ENCODE measurements at regions not wholly inside any gene's neighbourhood (a gene's known extent, or its start where the extent isn't known, plus 50 kb on each side); places are given as distances from the start of the nearest gene placed in this dataset.

DNA sequence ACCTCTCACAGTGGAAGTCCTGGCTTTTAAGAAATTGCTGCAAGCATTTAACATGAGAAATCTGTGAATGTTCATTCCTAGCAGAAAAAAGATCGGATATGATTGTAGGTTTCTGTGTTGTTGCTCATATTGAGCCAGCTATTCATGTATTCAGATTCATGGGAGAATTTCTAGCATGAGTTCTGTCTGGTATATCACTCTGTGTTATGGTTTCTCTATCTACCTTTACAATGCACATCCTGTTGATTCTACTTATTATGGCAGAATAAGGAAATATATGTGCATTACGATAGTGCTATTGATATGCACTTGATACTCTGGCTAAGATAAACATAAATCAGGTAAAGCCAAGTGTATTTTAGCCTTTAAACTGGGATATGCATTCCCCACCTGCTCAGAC is 138.2 kb downstream of the KCNRG start:
- Histone ChIP-seq H3K4me1 (ENCODE audit: control insufficient read depth, insufficient read depth, low read length) (no peaks in the 10 kb centered on the region), H3K9ac (ENCODE audit: low read length) (no peak overlapping the region), H3K27me3 (ENCODE audit: control insufficient read depth, insufficient read depth, low read length) (no peaks in the 10 kb centered on the region), H3K9me3 (ENCODE audit: control insufficient read depth, low read length) (no peaks in the 10 kb centered on the region), H3K4me3 (ENCODE audit: low read length) (no peak overlapping the region), H3K36me3 (ENCODE audit: control insufficient read depth, insufficient read depth, low read length) (no peaks in the 10 kb centered on the region)

DNA sequence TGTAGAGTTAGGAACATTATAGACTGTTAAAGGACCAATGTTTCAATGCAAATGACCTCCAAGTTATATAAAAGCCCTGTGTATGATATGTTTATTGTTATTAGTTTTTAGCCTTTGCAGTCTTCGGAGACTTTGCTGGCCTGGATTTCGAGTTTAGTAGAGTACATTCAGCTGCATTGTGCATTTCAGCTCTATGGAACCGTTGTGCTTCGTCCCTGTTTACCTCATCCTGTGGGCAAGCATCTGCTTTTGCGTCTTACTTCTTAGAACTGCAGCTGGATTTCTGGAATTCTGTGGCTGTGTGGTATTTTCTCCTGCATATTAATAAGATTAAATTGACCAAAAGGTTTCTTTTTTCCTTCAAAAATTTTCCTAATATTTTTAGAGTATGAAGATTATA is 138.6 kb downstream of the KCNRG start:
- Histone ChIP-seq H3K9ac (ENCODE audit: low read length) (no peak overlapping the region), H3K36me3 (ENCODE audit: control insufficient read depth, insufficient read depth, low read length) (no peaks in the 10 kb centered on the region), H3K4me1 (ENCODE audit: control insufficient read depth, insufficient read depth, low read length) (no peaks in the 10 kb centered on the region), H3K9me3 (ENCODE audit: control insufficient read depth, low read length) (no peaks in the 10 kb centered on the region), H3K27me3 (ENCODE audit: control insufficient read depth, insufficient read depth, low read length) (no peaks in the 10 kb centered on the region), H3K4me3 (ENCODE audit: low read length) (no peak overlapping the region)

DNA sequence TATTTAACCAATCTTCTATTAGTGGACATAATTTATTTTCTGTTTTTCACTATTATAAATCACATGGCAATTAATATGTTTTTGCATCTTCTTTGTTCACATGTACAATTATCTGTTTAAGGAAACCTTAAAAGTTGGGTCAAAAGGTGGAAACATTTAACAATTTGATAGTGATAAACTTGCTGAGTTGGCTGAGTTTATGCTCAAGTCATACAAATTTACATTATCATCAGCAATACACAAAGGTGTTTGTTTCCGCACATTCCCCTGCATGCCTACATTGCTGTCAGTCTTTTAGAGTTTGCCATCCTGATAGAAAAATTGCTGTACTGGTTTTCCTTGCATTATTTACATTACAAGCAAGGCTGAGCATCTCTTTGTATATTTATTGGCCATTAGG is 139.5 kb downstream of the KCNRG start:
- Histone ChIP-seq H3K9ac (ENCODE audit: low read length) (no peak overlapping the region), H3K9me3 (ENCODE audit: control insufficient read depth, low read length) (no peaks in the 10 kb centered on the region), H3K4me1 (ENCODE audit: control insufficient read depth, insufficient read depth, low read length) (no peaks in the 10 kb centered on the region), H3K27me3 (ENCODE audit: control insufficient read depth, insufficient read depth, low read length) (no peaks in the 10 kb centered on the region), H3K36me3 (ENCODE audit: control insufficient read depth, insufficient read depth, low read length) (no peaks in the 10 kb centered on the region), H3K4me3 (ENCODE audit: low read length) (no peak overlapping the region)

DNA sequence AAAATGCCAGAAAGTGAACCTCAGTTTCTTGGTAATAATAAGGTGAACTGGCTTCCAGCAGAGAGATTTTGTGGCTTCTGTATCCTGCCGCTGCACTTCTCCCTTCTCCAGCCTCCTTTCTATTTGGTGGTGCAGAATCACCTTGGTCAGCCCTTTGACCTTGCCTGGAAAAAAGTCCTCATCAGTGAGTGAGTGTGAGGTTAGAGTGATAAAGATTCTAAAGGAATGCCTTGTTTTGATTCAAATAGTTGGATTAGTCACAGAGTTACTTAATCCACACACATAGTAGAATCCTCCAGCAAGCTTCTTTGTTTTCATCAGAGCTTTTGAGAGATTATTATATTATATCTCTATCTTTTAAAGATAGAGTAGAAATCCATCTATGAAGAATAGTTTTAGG is 140.9 kb downstream of the KCNRG start:
- no peaks in the 10 kb centered on the region for H3K27me3 ChIP-seq (ENCODE audit: control insufficient read depth, insufficient read depth, low read length)
- H3K4me3 ChIP-seq (ENCODE audit: low read length): no peak overlapping the region
- H3K9ac ChIP-seq (ENCODE audit: low read length): no peak overlapping the region
- no peaks in the 10 kb centered on the region for H3K4me1 ChIP-seq (ENCODE audit: control insufficient read depth, insufficient read depth, low read length)
- no peaks in the 10 kb centered on the region for H3K36me3 ChIP-seq (ENCODE audit: control insufficient read depth, insufficient read depth, low read length)
- H3K9me3 ChIP-seq (ENCODE audit: control insufficient read depth, low read length): no peaks in the 10 kb centered on the region

DNA sequence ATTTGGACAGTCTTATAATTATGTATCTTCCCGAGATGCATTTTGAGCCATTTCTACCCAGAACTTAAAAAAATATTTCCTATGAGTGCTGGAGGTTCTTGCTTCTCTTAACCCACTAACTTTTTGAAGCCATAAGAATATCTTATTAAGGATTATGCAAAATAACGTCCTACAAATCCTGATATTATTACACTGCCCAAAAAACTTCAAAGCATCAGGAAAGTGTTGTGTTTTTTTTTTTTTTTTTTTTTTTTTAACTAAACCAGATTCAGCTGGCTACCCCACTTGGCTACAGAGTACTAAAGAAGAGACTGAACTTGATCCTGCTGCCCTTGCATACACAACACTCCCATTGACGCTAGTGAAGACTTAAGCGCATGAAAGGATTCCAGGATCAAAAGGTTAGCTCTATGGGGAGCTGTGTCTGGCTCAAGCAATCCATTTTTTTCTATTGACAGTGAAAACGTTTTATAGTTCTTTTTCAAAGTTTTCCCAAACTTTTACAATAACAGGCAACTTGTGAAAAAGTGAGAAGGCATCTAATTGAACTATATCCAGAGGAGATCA is 141.4 kb downstream of the KCNRG start:
- H3K4me1 ChIP-seq (ENCODE audit: control insufficient read depth, insufficient read depth, low read length): no peaks in the 10 kb centered on the region

DNA sequence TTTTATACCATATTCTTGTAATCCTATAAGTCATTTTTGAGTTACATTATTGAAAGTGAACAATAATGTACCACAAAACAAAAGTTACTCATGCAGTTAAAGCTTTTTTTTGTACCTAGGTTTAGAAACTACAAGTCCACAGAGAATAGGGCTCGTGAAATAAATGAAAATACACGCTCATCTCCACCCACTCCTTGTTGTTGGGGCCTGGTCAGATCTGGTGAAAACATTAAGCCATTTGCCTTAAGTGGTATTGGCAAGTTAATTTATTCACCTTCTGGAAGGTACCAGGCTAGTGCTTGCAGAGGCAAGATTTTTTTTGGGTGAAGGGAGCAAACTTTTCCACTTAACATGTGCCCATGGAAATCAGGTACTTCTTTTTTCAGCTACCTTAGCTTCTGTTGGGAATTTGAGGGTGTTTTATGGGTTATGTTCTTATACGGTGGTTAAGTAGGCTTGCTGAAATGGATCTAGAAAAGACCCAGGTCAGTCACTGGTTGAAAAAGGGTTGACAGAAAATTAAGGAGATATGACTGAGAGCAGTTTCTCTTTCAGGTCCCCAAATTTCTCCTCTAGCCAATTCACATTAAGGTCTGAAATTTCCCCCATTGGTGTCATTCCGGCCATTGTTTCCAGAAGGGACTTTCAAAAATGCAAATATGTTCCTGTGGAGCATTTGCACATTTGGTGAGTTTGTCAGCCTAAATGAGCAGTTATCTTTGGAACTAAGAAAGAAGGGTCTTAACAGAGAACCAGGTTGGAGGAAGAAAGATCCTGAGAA is 143.3 kb downstream of the KCNRG start:
- Histone ChIP-seq H3K9ac (ENCODE audit: low read length) (no peak overlapping the region), H3K4me3 (ENCODE audit: low read length) (no peak overlapping the region), H3K27me3 (ENCODE audit: control insufficient read depth, insufficient read depth, low read length) (no peaks in the 10 kb centered on the region), H3K36me3 (ENCODE audit: control insufficient read depth, insufficient read depth, low read length) (no peaks in the 10 kb centered on the region), H3K9me3 (ENCODE audit: control insufficient read depth, low read length) (no peaks in the 10 kb centered on the region), H3K4me1 (ENCODE audit: control insufficient read depth, insufficient read depth, low read length) (no peaks in the 10 kb centered on the region)

More for the DNA sequence above, 141.4 kb downstream of the KCNRG start:
- Histone ChIP-seq H3K4me3 (ENCODE audit: low read length) (no peak overlapping the region), H3K36me3 (ENCODE audit: control insufficient read depth, insufficient read depth, low read length) (no peaks in the 10 kb centered on the region), H3K27me3 (ENCODE audit: control insufficient read depth, insufficient read depth, low read length) (no peaks in the 10 kb centered on the region), H3K9ac (ENCODE audit: low read length) (no peak overlapping the region), H3K9me3 (ENCODE audit: control insufficient read depth, low read length) (no peaks in the 10 kb centered on the region)

DNA sequence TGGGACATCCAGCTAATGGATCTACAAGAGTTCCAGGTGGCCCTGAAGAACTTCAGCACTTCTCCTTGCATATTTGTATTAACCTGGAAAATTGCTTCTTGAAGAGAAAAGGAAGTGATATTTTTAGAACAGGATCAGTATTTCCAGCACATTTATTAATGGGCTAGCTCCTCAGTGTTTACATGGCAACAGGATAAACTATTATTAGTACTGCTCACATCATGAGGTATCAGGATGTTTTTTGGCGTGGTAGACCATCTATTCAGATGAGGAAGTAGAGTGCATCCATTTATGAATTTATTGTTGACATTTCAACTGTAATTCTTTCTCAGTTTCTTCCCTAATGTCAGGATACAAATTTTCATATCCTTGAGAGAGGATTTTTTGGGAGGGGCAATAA is 144.4 kb downstream of the KCNRG start:
- Histone ChIP-seq H3K4me3 (ENCODE audit: low read length) (no peak overlapping the region), H3K27me3 (ENCODE audit: control insufficient read depth, insufficient read depth, low read length) (no peaks in the 10 kb centered on the region), H3K9ac (ENCODE audit: low read length) (no peak overlapping the region), H3K36me3 (ENCODE audit: control insufficient read depth, insufficient read depth, low read length) (no peaks in the 10 kb centered on the region), H3K9me3 (ENCODE audit: control insufficient read depth, low read length) (no peaks in the 10 kb centered on the region), H3K4me1 (ENCODE audit: control insufficient read depth, insufficient read depth, low read length) (no peaks in the 10 kb centered on the region)

DNA sequence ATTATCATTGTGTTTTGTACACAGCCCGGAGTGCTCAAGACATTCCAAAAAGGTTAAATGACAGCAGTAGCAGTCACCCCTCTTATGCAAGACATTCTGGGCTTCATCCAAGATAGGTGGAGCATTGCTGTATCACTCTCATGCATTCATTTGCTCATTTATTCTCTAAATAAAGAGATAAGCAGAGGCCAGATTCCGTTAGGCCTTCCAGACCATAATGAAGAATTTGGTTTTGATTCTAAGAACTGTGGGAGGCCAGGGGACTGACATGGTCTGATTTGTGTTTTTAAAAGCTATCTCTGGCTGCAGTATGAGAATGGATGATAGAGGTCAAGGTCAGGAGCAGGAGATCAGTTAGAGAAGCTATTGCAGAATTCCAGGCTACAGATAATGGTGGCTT is 145.8 kb downstream of the KCNRG start:
- no peaks in the 10 kb centered on the region for H3K36me3 ChIP-seq (ENCODE audit: control insufficient read depth, insufficient read depth, low read length)
- H3K9me3 ChIP-seq (ENCODE audit: control insufficient read depth, low read length): no peaks in the 10 kb centered on the region
- H3K9ac ChIP-seq (ENCODE audit: low read length): no peak overlapping the region
- no peak overlapping the region for H3K4me3 ChIP-seq (ENCODE audit: low read length)
- no peaks in the 10 kb centered on the region for H3K4me1 ChIP-seq (ENCODE audit: control insufficient read depth, insufficient read depth, low read length)
- no peaks in the 10 kb centered on the region for H3K27me3 ChIP-seq (ENCODE audit: control insufficient read depth, insufficient read depth, low read length)

DNA sequence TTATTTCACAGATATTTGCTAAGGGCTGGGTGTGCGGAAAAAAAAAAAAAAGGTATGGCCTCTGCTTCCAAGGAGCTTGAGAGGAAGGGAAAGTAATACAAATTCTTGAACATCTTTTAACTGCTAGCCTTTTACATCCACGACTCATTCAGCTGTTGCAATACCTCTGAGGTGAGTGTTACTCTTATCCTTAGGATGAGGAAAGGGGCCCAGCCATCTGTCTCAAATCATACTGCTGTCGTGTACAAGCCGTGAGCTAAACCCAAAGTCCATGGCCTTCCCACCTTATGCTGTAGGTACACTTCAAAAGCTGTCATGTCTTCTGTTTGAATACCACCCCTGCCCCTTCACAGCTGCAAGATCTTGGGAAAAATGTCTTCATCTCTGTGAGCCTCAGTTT is 146.8 kb downstream of the KCNRG start:
- Histone ChIP-seq H3K36me3 (ENCODE audit: control insufficient read depth, insufficient read depth, low read length) (no peaks in the 10 kb centered on the region), H3K4me3 (ENCODE audit: low read length) (no peak overlapping the region), H3K4me1 (ENCODE audit: control insufficient read depth, insufficient read depth, low read length) (no peaks in the 10 kb centered on the region)

DNA sequence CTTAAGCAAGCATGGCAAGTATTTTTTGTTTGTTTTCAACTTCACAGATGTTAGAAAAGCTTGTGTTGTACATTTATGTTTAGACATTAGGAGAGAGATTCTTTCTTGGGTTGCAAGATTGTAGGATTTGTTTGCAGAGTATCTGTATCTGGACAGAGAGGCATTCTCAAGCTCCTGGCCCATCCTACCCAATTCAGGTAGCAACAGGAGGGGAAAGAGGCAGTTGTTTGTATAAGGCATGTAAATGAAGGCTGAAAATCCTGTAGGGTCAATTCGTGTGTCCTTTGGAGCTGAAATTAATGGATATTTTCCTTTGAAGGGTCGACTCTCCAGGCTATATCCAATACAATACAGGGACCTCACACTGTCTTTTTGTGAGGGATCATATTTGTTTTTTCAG is 147.3 kb downstream of the KCNRG start:
- Histone ChIP-seq H3K27me3 (ENCODE audit: control insufficient read depth, insufficient read depth, low read length) (no peaks in the 10 kb centered on the region), H3K9ac (ENCODE audit: low read length) (no peak overlapping the region), H3K4me3 (ENCODE audit: low read length) (no peak overlapping the region), H3K36me3 (ENCODE audit: control insufficient read depth, insufficient read depth, low read length) (no peaks in the 10 kb centered on the region), H3K4me1 (ENCODE audit: control insufficient read depth, insufficient read depth, low read length) (no peaks in the 10 kb centered on the region), H3K9me3 (ENCODE audit: control insufficient read depth, low read length) (no peaks in the 10 kb centered on the region)

More for the DNA sequence above, 146.8 kb downstream of the KCNRG start:
- Histone ChIP-seq H3K9me3 (ENCODE audit: control insufficient read depth, low read length) (no peaks in the 10 kb centered on the region), H3K9ac (ENCODE audit: low read length) (no peak overlapping the region), H3K27me3 (ENCODE audit: control insufficient read depth, insufficient read depth, low read length) (no peaks in the 10 kb centered on the region)

DNA sequence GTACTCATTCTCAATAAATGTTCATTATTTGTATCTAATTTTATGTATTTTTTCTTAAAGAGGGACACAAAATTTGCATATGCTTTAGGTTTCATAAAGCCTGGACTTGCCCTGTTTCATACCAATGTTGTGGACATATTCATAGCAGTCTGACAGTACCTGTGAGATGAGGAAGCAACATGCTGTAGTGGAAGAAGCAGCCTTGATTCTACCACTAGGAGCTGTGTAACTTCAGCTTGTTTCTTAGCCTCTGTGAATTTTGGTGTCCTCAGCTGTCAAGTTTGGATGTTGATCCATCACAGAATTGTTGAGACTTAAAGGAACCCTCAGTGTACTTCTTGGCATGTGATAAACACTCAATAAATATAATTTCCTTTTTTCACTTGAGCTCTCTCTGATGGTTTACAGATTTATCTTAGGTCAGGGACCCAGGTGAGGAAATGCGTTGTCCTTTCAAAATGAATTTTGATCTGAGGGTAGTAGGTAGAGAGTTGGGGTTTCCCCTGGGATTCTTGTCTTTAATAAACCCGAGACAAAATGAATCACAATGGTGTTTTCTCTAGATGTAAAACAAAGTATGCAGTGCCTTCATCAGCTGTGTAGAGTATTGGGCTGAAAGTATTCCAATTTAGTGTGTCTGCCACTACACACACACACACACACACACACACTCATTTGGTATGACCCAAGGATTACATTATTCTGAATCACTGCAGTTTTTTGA is 152.1 kb downstream of the KCNRG start:
- Histone ChIP-seq H3K36me3 (ENCODE audit: control insufficient read depth, insufficient read depth, low read length) (no peaks in the 10 kb centered on the region), H3K4me3 (ENCODE audit: low read length) (no peak overlapping the region), H3K9ac (ENCODE audit: low read length) (no peak overlapping the region), H3K4me1 (ENCODE audit: control insufficient read depth, insufficient read depth, low read length) (no peaks in the 10 kb centered on the region), H3K27me3 (ENCODE audit: control insufficient read depth, insufficient read depth, low read length) (no peaks in the 10 kb centered on the region), H3K9me3 (ENCODE audit: control insufficient read depth, low read length) (no peaks in the 10 kb centered on the region)

DNA sequence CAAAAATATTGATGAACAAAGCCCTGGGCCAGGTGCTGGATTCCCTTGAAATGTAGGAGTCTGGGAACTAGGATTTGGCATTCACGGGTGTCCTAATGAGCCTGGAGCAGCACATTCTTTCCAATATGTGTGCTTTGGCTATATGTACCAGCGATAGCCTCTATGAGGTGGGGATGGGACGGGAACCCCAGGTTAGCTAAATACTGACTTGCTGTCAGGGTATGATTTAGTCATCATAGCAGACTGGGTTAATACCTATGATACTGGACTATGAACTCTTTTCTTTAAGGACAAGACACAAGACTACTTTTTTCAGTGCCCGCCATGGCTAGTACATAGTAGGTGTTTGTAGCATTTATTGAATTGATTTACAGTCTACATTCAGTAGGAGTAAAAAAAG is 152.7 kb downstream of the KCNRG start:
- H3K4me1 ChIP-seq (ENCODE audit: control insufficient read depth, insufficient read depth, low read length): no peaks in the 10 kb centered on the region
- no peak overlapping the region for H3K4me3 ChIP-seq (ENCODE audit: low read length)

More for the DNA sequence above, 152.7 kb downstream of the KCNRG start:
- H3K27me3 ChIP-seq (ENCODE audit: control insufficient read depth, insufficient read depth, low read length): no peaks in the 10 kb centered on the region
- no peaks in the 10 kb centered on the region for H3K9me3 ChIP-seq (ENCODE audit: control insufficient read depth, low read length)
- no peak overlapping the region for H3K9ac ChIP-seq (ENCODE audit: low read length)
- H3K36me3 ChIP-seq (ENCODE audit: control insufficient read depth, insufficient read depth, low read length): no peaks in the 10 kb centered on the region
